Parathyroid adenoma (tissue), 2 donors: ENCODE measurements at regions not wholly inside any gene's neighbourhood (a gene's known extent, or its start where the extent isn't known, plus 50 kb on each side); places are given as distances from the start of the nearest gene placed in this dataset.
"Not testable (repeated sequence)": the region's sequence is repeated elsewhere in the genome, so short reads cannot be mapped to it uniquely, and the experiment has no call there.

Source experiments
- H2AFZ ChIP-seq: fragments of 300-600 bp; sonication (generic); one replicate; pipeline ENCODE4 v1.7.0; 2017; ENCODE audit warnings: antibody characterized with exemption, mild to moderate bottlenecking
- H3K27ac ChIP-seq: fragments of 300-600 bp; sonication (generic); one replicate; pipeline ENCODE4 v1.7.0; 2017
- H3K27me3 ChIP-seq: fragments of 300-600 bp; sonication (generic); one replicate; pipeline ENCODE4 v1.7.0; 2017; ENCODE audit warnings: low read length; ENCODE audit not compliant: control insufficient read depth, insufficient read depth
- H3K36me3 ChIP-seq: fragments of 300-600 bp; sonication (generic); one replicate; pipeline ENCODE4 v1.7.0; 2017; ENCODE audit warnings: low read length; ENCODE audit not compliant: control insufficient read depth, insufficient read depth
- H3K4me1 ChIP-seq: fragments of 300-600 bp; sonication (generic); one replicate; pipeline ENCODE4 v1.7.0; 2017; ENCODE audit warnings: control low read depth
- H3K4me2 ChIP-seq: fragments of 300-600 bp; sonication (generic); one replicate; pipeline ENCODE4 v1.7.0; 2017; ENCODE audit warnings: low read length
- H3K4me3 ChIP-seq: fragments of 300-600 bp; sonication (generic); one replicate; pipeline ENCODE4 v1.7.0; 2017; ENCODE audit warnings: low read depth, low read length
- H3K79me2 ChIP-seq: fragments of 300-600 bp; sonication (generic); one replicate; pipeline ENCODE4 v1.7.0; 2017; ENCODE audit warnings: control low read depth
- H3K9ac ChIP-seq: fragments of 300-600 bp; sonication (generic); one replicate; pipeline ENCODE4 v1.7.0; 2017; ENCODE audit warnings: mild to moderate bottlenecking
- H3K9me3 ChIP-seq: fragments of 300-600 bp; sonication (generic); one replicate; pipeline ENCODE4 v1.7.0; 2017; ENCODE audit warnings: low read length; ENCODE audit not compliant: control insufficient read depth
- TF ChIP-seq, protein P1 (sequence below): fragments of 300-600 bp; sonication (generic); IDR thresholded peaks from one replicate; pipeline ENCODE4 v1.7.0; 2017; ENCODE audit warnings: antibody characterized with exemption, mild to moderate bottlenecking
- donor health status: primary hyperparathyroidism.

DNA sequence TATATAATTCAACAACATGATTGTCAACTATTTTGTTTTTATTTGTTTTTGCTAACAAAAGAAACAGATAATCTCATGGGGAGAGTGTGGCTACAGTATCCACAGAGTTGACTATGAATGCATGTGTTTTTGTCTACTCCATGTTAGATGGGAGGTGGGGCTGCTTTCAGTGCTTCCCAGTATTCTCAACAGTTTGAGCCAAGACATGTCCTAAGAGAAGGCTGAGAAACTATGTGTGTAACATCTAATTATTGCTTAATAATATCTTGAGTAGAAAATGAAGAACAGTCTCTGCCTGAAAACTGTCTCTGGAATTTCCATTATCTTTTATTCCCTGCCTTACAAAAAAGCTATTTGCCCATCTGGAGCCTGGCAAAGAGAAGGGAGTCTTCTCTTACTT lies 178.8 kb upstream of the MMADHC start:
- Histone ChIP-seq H3K4me1 (no peaks in the 10 kb centered on the region), H3K4me2 (no peak overlapping the region), H3K27ac (no peak overlapping the region), H2AFZ (no peak overlapping the region), H3K79me2 (no peaks in the 10 kb centered on the region), H3K4me3 (no peak overlapping the region), H3K27me3 (no peaks in the 10 kb centered on the region), H3K9me3 (no peaks in the 10 kb centered on the region), H3K9ac (no peak overlapping the region), H3K36me3 (no peaks in the 10 kb centered on the region)
- TF ChIP-seq, protein P1, sequence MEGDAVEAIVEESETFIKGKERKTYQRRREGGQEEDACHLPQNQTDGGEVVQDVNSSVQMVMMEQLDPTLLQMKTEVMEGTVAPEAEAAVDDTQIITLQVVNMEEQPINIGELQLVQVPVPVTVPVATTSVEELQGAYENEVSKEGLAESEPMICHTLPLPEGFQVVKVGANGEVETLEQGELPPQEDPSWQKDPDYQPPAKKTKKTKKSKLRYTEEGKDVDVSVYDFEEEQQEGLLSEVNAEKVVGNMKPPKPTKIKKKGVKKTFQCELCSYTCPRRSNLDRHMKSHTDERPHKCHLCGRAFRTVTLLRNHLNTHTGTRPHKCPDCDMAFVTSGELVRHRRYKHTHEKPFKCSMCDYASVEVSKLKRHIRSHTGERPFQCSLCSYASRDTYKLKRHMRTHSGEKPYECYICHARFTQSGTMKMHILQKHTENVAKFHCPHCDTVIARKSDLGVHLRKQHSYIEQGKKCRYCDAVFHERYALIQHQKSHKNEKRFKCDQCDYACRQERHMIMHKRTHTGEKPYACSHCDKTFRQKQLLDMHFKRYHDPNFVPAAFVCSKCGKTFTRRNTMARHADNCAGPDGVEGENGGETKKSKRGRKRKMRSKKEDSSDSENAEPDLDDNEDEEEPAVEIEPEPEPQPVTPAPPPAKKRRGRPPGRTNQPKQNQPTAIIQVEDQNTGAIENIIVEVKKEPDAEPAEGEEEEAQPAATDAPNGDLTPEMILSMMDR = no peak

DNA sequence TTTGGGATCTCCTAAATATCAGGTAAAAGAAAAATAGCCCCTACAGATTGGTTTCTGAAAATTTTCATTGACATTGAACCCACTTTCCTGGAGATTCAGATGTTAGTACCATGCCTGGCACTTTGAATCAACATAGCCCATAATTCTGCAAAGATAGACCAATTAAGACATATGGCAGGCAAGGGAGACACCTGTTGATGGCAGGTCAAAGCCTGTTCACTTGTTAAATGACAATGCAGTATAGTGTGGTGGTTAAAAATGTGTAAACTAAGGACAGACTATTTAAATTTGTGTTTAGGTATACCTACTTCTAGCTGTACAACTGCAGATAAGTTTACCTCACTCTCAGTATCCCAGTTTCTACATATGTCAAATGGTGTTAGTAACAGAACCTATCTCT lies 178.1 kb upstream of the MMADHC start:
- no peaks in the 10 kb centered on the region for H3K36me3 ChIP-seq
- H3K4me3 ChIP-seq = no peak overlapping the region
- H3K9me3 ChIP-seq = no peaks in the 10 kb centered on the region
- no peak overlapping the region for H3K4me2 ChIP-seq
- no peak overlapping the region for H3K27ac ChIP-seq
- no peak overlapping the region for H2AFZ ChIP-seq
- H3K9ac ChIP-seq = no peak overlapping the region
- H3K4me1 ChIP-seq = no peaks in the 10 kb centered on the region
- H3K79me2 ChIP-seq = no peaks in the 10 kb centered on the region
- H3K27me3 ChIP-seq = no peaks in the 10 kb centered on the region
- TF ChIP-seq, protein P1 = no peak

DNA sequence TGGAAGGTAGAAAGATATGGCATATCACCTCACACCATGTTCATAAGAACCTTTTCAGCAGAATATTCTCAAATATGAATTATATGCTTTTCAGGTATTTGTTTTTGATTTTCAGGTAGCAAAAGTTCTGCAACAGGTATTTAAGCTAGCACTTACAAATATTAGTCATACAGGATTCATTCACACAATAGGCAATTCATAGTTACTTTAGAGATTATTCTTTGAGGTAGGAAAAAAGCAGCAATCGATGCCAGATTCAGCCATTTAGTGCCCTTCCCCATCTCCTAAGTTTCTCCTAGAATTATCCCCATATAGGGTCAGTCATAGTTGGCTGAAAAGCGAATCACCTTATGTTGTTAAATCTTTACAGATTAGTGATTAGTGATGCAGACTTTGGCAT lies 177.4 kb upstream of the MMADHC start:
- no peak overlapping the region for H3K9ac ChIP-seq
- no peak overlapping the region for H3K4me3 ChIP-seq
- no peaks in the 10 kb centered on the region for H3K27me3 ChIP-seq
- no peaks in the 10 kb centered on the region for H3K36me3 ChIP-seq
- TF ChIP-seq, protein P1 = no peak
- H3K79me2 ChIP-seq = no peaks in the 10 kb centered on the region
- no peak overlapping the region for H3K27ac ChIP-seq
- no peak overlapping the region for H2AFZ ChIP-seq
- H3K9me3 ChIP-seq = no peaks in the 10 kb centered on the region
- H3K4me1 ChIP-seq = no peaks in the 10 kb centered on the region
- H3K4me2 ChIP-seq = no peak overlapping the region

DNA sequence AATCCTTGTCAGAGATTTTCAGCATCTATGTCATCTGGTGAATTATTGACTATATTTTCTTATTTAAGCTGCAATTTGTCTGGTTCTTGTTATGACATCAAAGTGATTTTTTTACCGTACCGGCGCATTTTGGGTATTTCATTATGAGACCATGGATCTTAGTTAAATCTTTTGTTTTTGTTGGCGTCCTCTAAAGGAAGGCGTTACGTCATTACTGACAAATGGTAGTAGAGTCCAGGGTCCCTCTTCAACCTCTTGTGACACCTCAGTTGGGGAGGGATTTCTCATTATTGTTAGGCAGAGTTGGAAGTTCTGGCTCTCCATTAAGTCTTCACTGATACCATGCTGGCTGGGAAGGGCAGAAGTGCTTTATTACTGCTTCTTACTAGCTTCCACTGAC lies 175.8 kb upstream of the MMADHC start:
- Histone ChIP-seq H3K36me3 (no peaks in the 10 kb centered on the region), H3K4me1 (no peaks in the 10 kb centered on the region), H2AFZ (no peak overlapping the region), H3K9ac (no peak overlapping the region), H3K27ac (no peak overlapping the region), H3K4me3 (no peak overlapping the region), H3K4me2 (no peak overlapping the region), H3K27me3 (no peaks in the 10 kb centered on the region), H3K79me2 (no peaks in the 10 kb centered on the region), H3K9me3 (no peaks in the 10 kb centered on the region)
- TF ChIP-seq, protein P1 = no peak

DNA sequence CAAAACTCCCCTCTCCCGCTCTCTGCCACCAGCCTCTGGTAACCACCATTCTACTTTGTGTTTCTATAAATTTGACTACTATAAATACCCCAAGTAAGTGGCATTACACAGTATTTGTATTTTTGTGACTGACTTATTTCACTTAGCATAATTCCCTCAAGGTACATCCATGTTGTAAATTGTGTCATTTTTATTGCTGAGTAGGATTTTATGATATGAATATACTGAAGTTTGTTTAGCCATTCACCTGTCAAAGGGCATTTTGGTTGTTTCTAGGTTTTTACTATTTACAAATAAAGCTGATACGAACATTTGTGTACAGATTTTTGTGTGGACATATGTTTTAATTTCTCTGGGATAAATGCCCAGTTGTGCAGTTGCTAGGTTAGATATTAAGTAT lies 174.0 kb upstream of the MMADHC start:
- Histone ChIP-seq H3K9me3 (no peaks in the 10 kb centered on the region), H3K27me3 (no peaks in the 10 kb centered on the region), H3K36me3 (no peaks in the 10 kb centered on the region), H3K27ac (no peak overlapping the region), H3K4me2 (no peak overlapping the region), H3K9ac (no peak overlapping the region), H3K4me3 (no peak overlapping the region), H2AFZ (no peak overlapping the region), H3K4me1 (no peaks in the 10 kb centered on the region), H3K79me2 (no peaks in the 10 kb centered on the region)
- TF ChIP-seq, protein P1 = no peak

DNA sequence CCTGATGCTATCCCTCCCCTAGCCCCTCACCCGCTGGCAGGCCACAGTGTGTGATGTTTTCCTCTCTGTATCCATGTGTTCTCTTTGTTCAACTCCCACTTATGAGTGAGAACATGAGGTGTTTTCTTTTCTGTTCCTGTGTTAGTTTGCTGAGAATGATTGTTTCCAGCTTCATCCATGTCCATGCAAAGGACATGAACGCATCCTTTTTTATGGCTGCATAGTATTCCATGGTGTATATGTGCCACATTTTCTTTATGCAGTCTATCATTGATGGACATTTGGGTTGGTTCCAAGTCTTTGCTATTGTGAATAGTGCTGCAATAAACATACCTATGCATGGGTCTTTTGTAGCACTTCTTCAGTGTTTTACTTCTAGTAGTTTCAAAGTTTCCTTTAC lies 171.8 kb upstream of the MMADHC start:
- not testable (repeated sequence) for H3K4me3 ChIP-seq, H3K9me3 ChIP-seq, H3K27ac ChIP-seq

DNA sequence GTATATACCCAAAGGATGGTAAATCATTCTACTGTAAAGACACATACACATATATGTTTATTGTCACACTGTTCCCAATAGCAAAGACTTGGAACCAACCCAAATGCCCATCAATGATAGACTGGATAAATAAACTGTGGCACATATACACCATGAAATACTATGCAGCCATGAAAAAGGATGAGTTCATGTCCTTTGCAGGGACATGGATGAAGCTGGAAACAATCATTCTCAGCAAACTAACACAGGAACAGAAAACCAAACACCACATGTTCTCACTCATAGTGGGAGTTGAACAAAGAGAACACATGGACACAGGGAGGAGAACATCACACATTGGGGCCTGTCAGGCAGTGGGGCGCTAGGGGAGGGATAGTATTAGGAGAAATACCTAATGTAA lies 167.1 kb upstream of the MMADHC start:
- H3K9ac ChIP-seq, H3K36me3 ChIP-seq, H3K79me2 ChIP-seq, H2AFZ ChIP-seq, H3K4me2 ChIP-seq, H3K4me3 ChIP-seq, H3K27ac ChIP-seq, H3K9me3 ChIP-seq, H3K27me3 ChIP-seq, H3K4me1 ChIP-seq: not testable (repeated sequence)

More for the DNA sequence above, 171.8 kb upstream of the MMADHC start:
- H3K9ac ChIP-seq, H3K27me3 ChIP-seq, H2AFZ ChIP-seq, H3K4me2 ChIP-seq, H3K4me1 ChIP-seq, H3K79me2 ChIP-seq, H3K36me3 ChIP-seq: not testable (repeated sequence)
